Heart left ventricle (tissue), 13 donors: ENCODE measurements at regions not wholly inside any gene's neighbourhood (a gene's known extent, or its start where the extent isn't known, plus 50 kb on each side); places are given as distances from the start of the nearest gene placed in this dataset.

Source experiments
- POLR2A ChIP-seq, 2 donors: fragments of 450-650 bp; IDR thresholded peaks; one replicate each; pipeline ENCODE4 v1.6.1; 2017; ENCODE audit warnings: antibody characterized with exemption in 2 of 2, mild to moderate bottlenecking in 2 of 2, moderate library complexity in 2 of 2
- TF ChIP-seq, protein P1 (sequence below), 12 donors: fragments of 200-600 bp; sonication (generic) in 4 of 12; IDR thresholded peaks; one replicate each; pipeline versions ENCODE4 v1.5.0 to v1.8.0; 2018 to 2022; ENCODE audit warnings: antibody characterized with exemption in 12 of 12, mild to moderate bottlenecking in 5 of 12
- donor health status: ischemic (EF 13 %, LVEDD 7.1; RV severe dilation, severe dysfunction).
- donor health status: DM: no; HTN: yes; CAD: no.
- donor health status: DM: no; HTN: no; CAD: no.
- donor health status: ischemic (EF 25% LVEDD 6.9; RV normal size, moderate dysfunction).
- donor health status: ischemic (EF 25% LVEDD 5.7; RV mildly dilated, moderate dysfunction).
- donor health status: ischemic (EF 35%, LVEDD 5.7; RV mildly dilated, moderate dysfunction).
- donor health status: nonischemic (EF 11% LVEDD 7.7; RV severe dilation, severe dysfunction).
- donor health status: DM: yes; HTN: yes; CAD: no.
- donor health status: PGD.
- donor health status: ischemic (EF 29% LVEDD 5.4; RV normal size, mild dysfunction).
- donor health status: nonischemic (EF 23%, LVEDD 6.1; RV moderate dilation, normal function).

DNA sequence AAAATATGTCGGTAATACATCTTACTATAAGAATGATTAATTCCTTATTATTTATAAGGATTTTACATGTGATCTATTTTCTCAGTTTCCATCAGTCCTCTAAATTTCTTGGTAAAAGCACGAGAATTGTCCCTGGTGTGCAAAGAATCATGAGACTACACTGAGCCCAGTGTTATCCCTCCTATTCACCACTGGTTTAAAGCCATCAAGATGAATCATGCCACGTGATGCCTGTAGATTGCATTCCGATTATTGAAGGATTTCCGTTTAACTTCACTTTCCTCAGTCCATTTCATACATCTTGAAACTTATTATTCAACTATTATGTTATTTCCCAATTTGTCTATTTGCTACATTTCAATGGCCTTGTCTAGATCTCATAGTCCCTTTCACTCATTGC, 601.9 kb downstream of the GALC start:
- TF ChIP-seq, protein P1, sequence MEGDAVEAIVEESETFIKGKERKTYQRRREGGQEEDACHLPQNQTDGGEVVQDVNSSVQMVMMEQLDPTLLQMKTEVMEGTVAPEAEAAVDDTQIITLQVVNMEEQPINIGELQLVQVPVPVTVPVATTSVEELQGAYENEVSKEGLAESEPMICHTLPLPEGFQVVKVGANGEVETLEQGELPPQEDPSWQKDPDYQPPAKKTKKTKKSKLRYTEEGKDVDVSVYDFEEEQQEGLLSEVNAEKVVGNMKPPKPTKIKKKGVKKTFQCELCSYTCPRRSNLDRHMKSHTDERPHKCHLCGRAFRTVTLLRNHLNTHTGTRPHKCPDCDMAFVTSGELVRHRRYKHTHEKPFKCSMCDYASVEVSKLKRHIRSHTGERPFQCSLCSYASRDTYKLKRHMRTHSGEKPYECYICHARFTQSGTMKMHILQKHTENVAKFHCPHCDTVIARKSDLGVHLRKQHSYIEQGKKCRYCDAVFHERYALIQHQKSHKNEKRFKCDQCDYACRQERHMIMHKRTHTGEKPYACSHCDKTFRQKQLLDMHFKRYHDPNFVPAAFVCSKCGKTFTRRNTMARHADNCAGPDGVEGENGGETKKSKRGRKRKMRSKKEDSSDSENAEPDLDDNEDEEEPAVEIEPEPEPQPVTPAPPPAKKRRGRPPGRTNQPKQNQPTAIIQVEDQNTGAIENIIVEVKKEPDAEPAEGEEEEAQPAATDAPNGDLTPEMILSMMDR (IDR thresholded peaks at IDR 0.05), result no peak
- TF ChIP-seq POLR2A (IDR thresholded peaks at IDR 0.05), result no peak
